HCT116 (cell line): ENCODE measurements at regions not wholly inside any gene's neighbourhood (a gene's known extent, or its start where the extent isn't known, plus 50 kb on each side); places are given as distances from the start of the nearest gene placed in this dataset.
A peak's percentile ranks its signal among the peaks of the same experiment; 100 is the strongest.

ENCODE experiments used
- CEBPB ChIP-seq: IDR thresholded peaks from 2 replicates; pipeline ENCODE4 v1.6.1; 2012; ENCODE audit warnings: low read depth
- EGR1 ChIP-seq: IDR thresholded peaks from 2 replicates; pipeline ENCODE4 v1.6.1; 2012; ENCODE audit warnings: low read depth
- EZH2 ChIP-seq: fragments of 200-600 bp; sonication (generic); IDR thresholded peaks from 2 replicates; pipeline ENCODE4 v1.6.1; 2017; ENCODE audit warnings: antibody characterized with exemption, mixed run types
- EZH2phosphoT487 ChIP-seq: fragments of 200-600 bp; IDR thresholded peaks from 2 replicates; pipeline ENCODE4 v1.6.1; 2018; ENCODE audit warnings: antibody characterized with exemption, borderline replicate concordance
- POLR2A ChIP-seq: IDR thresholded peaks from 2 replicates; pipeline ENCODE4 v1.7.0; 2011; ENCODE audit warnings: borderline replicate concordance; ENCODE audit not compliant: insufficient read depth, insufficient read length; ENCODE audit errors: extremely low read depth
- POLR2AphosphoS5 ChIP-seq: IDR thresholded peaks from 2 replicates; pipeline ENCODE4 v1.6.1; 2011; ENCODE audit warnings: mild to moderate bottlenecking, low read depth, low read length, moderate library complexity
- SIN3A ChIP-seq: IDR thresholded peaks from 2 replicates; pipeline ENCODE4 v1.6.1; 2012; ENCODE audit warnings: low read depth
- SP1 ChIP-seq: IDR thresholded peaks from 2 replicates; pipeline ENCODE4 v1.6.1; 2012; ENCODE audit warnings: low read depth
- YY1 ChIP-seq: IDR thresholded peaks from 2 replicates; pipeline ENCODE4 v1.6.1; 2011; ENCODE audit warnings: low read length, low read depth, moderate library complexity, mild to moderate bottlenecking; ENCODE audit not compliant: insufficient replicate concordance; ENCODE audit errors: extremely low read depth
- ZFX ChIP-seq: fragments of 450-650 bp; IDR thresholded peaks from 2 replicates; pipeline ENCODE4 v1.6.1; 2017
- TF ChIP-seq, protein P1 (sequence below), 3 experiments: fragments of 200-600 bp in 1 of 3; sonication (generic) in 1 of 3; IDR thresholded peaks in 2 of 3; conservative IDR thresholded peaks in 1 of 3; 2 replicates each; pipeline ENCODE4 v1.5.1; 2012 to 2017; ENCODE audit warnings: low read depth in 2 of 3, low read length in 2 of 3, antibody characterized with exemption in 1 of 3, borderline replicate concordance in 1 of 3, control low read depth in 1 of 3, mild to moderate bottlenecking in 1 of 3, mixed read lengths in 1 of 3, mixed run types in 1 of 3, moderate library complexity in 1 of 3; ENCODE audit not compliant: insufficient read depth in 1 of 3
- TF ChIP-seq, protein P2 (sequence below): IDR thresholded peaks from 2 replicates; pipeline ENCODE4 v1.6.1; 2011; ENCODE audit warnings: mild to moderate bottlenecking, low read length, moderate library complexity; ENCODE audit not compliant: insufficient replicate concordance; ENCODE audit errors: extremely low read depth
- TF ChIP-seq, protein P3 (sequence below): IDR thresholded peaks from 2 replicates; pipeline ENCODE4 v1.6.1; 2012

DNA sequence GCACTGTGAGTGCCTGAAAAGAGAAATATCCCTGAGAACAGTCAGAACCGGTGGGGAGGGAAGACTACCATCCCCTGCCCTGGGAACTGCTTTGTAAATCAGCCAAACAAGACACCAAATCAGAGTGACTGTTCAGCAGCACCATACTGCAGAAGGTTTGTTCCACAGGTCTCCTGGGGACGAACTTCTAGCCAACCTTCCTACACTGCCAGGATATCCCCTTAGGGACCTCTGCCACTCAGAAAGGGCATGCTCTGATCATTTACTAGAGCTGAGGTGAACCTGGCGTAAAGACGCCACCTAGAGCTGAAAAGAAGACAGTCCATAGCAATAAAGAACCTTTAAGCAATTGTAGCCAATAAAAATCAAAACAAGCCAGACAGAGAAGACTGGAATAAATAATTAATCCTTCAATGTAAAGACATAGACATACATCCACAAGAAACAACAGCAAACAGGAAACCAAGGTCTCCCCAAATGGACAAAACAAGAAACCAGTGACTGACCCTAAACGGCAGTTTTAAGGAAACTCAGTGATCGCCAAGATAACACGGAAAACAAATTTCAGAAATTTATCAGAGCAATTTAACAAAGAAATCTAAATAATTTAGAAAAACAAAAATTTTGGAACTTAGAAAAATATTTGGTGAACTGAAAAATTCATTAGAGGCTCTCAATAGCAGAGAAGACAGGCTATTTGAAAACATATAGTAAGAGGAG is 228.1 kb upstream of the AMIGO2 start:
- TF ChIP-seq, protein P1, sequence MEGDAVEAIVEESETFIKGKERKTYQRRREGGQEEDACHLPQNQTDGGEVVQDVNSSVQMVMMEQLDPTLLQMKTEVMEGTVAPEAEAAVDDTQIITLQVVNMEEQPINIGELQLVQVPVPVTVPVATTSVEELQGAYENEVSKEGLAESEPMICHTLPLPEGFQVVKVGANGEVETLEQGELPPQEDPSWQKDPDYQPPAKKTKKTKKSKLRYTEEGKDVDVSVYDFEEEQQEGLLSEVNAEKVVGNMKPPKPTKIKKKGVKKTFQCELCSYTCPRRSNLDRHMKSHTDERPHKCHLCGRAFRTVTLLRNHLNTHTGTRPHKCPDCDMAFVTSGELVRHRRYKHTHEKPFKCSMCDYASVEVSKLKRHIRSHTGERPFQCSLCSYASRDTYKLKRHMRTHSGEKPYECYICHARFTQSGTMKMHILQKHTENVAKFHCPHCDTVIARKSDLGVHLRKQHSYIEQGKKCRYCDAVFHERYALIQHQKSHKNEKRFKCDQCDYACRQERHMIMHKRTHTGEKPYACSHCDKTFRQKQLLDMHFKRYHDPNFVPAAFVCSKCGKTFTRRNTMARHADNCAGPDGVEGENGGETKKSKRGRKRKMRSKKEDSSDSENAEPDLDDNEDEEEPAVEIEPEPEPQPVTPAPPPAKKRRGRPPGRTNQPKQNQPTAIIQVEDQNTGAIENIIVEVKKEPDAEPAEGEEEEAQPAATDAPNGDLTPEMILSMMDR (IDR thresholded peaks at IDR 0.05 in 2 of 3, conservative IDR thresholded peaks at IDR 0.05 in 1 of 3; ENCODE audit: borderline replicate concordance in 1 of 3, insufficient read depth in 1 of 3, low read depth in 2 of 3, low read length in 2 of 3), result peak; percentile 70 to 84 (median 79)
- TF ChIP-seq POLR2A (no peak), YY1 (no peak), SP1 (no peak), ZFX (no peak), POLR2AphosphoS5 (no peak), CEBPB (no peak), EGR1 (no peak), EZH2phosphoT487 (no peak), EZH2 (no peak), SIN3A (no peak)
- TF ChIP-seq, protein P2, sequence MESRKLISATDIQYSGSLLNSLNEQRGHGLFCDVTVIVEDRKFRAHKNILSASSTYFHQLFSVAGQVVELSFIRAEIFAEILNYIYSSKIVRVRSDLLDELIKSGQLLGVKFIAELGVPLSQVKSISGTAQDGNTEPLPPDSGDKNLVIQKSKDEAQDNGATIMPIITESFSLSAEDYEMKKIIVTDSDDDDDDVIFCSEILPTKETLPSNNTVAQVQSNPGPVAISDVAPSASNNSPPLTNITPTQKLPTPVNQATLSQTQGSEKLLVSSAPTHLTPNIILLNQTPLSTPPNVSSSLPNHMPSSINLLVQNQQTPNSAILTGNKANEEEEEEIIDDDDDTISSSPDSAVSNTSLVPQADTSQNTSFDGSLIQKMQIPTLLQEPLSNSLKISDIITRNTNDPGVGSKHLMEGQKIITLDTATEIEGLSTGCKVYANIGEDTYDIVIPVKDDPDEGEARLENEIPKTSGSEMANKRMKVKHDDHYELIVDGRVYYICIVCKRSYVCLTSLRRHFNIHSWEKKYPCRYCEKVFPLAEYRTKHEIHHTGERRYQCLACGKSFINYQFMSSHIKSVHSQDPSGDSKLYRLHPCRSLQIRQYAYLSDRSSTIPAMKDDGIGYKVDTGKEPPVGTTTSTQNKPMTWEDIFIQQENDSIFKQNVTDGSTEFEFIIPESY, result no peak
- TF ChIP-seq, protein P3, sequence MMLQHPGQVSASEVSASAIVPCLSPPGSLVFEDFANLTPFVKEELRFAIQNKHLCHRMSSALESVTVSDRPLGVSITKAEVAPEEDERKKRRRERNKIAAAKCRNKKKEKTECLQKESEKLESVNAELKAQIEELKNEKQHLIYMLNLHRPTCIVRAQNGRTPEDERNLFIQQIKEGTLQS, result no peak
